Renal cortical epithelial cell (primary cell): ENCODE measurements at regions not wholly inside any gene's neighbourhood (a gene's known extent, or its start where the extent isn't known, plus 50 kb on each side); places are given as distances from the start of the nearest gene placed in this dataset.
A peak's percentile ranks its signal among the peaks of the same experiment; 100 is the strongest.

Experiments used
- DNase-seq: peaks from one replicate; pipeline ENCODE4 v3.0.0-alpha.2; 2011; ENCODE audit warnings: low read depth

DNA sequence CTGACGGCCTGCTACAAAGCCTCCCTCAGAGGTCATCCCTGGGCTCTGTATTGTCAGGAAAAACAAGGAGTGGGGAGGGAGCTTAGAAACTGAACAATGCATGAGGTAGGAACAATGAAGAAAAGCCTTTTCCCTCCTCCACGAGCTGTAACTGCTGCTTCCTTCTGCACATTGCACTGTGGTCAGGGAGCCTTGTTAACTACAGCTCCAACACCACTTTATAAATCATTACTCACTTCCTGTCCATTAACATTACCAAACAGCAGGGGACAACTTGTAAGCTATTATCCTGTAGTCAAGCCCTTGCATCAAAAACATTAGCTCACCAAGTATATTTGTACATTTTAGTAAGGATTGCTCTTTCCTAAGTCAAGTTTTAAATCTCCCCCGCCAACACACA is 336.0 kb upstream of the NR5A2 start:
- DNase-seq, result peak; percentile 96

DNA sequence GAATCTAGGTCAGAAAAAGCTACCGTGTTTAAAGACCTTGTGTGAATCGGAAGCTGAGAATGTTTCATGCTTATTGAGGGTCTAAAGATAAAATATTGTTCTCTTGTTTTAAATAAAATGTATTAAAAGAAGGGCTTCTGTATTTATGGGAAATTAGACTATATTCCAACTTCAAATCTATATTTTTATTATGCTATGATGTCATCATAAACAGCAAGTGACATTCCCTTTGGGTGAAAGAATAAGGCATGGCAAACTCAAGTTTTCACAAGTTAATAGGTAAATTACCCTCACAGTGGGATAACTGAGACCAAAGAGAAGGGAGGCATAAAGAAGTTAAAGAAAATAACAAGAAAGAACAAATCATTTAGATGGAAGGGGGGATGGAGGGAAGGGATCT is 333.8 kb upstream of the NR5A2 start:
- DNase-seq, result no peak

DNA sequence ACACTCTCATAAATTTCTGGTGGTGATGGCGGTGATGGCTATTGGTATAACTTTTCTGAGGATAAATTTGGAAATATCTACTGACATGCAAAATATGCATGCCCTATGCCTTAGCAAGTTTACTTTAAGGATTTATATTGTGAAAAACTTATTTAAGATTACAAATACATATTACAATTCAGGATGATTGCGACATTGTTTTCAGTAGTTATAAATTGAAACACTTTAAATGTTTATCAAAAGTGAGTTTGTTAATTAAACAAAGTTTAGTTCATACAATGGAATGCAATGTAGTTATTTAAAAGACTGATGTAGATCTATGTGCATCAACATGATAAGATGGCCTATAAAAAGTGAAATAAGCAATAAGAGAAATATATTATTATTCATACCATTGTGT is 331.3 kb upstream of the NR5A2 start:
- DNase-seq, result no peak

DNA sequence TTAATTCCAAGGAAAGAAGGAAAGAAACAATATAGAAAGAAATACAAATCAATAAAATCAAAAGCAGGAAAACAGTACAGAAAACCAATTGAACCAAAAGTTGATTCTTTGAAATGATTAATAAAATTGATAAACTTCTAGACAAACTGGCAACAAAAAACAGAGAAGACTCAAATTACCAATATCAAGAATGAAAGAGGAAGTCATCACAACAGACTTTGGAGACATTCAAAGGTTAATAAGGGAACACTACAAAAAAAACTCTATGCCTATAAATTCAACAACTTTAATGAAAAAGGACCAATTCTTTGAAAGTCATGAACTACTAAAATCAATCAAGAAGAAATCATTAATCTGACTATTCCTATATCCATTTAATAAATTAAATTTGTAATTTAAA is 329.3 kb upstream of the NR5A2 start:
- no peak for DNase-seq

DNA sequence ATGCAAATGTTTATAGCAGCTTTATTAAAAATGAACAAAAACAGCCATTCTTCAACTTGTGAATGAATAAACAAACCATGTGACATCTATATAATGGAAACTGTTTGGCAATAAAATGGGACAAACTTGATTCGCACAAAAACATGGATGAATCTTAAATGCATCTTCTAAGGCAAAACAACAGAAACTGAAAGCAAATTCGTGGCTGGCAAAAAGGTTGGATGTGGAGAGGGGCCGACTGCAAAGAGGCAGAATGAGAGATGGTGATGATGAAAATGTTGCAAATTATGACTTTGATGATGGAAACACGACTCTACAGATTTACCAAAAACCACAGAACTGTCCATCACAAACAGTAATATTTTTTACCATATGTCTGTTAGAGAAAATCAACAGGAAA is 327.0 kb upstream of the NR5A2 start:
- DNase-seq, result no peak

DNA sequence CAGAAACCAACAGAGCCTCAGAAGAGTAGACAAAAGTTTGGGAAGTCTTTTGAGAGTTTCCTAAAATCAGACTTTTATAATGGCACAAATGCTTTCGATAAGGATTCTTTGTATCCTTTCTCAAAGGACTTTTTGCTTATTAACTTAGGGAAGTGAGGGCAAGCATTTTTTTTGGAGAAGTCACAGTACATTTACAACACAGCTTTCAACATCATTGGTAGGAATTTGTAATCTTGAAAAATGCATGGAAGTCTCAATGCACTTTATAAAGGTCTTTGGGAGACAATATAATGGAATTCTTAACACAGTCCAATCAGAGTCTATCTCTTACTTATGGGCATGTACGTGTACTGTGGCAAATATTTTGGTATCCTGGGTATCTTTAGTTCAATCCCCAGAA is 325.8 kb upstream of the NR5A2 start:
- no peak for DNase-seq

DNA sequence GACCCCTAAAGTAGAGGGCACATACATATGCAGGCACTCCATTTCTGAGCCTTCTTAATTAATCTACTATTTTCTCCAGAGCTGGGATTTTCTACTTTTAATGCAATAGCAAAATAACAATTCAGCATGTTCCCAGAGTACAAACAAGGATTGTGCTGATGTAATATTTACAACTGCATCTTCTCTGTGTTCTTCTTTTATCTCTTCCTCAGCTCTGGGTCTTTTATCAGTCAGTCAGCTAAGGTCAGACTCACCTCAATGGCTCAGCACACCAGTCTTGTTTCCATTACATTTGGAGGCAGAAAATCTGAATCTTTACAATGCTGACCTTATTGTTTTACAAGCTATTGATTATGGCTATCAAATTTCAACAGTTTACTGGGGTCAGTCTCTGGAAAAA is 323.3 kb upstream of the NR5A2 start:
- DNase-seq, result no peak

DNA sequence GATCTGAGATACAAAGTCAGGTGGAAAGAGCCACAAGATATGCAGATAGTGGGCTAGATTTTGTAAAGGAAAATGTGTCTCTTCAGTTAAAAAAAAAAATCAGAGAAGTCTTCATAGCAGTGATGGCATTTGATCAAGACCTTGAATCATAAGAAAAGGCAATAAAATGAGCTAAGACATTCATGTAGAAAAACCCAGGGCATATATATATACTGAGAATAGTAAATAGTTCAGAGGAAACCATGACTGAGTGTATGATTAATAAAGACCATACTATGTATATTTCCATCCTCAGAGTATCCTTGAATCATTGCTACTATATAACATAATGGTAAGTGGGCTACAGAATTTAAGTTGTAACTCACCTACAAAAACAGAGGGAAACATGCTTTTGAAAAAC is 321.7 kb upstream of the NR5A2 start:
- no peak for DNase-seq

DNA sequence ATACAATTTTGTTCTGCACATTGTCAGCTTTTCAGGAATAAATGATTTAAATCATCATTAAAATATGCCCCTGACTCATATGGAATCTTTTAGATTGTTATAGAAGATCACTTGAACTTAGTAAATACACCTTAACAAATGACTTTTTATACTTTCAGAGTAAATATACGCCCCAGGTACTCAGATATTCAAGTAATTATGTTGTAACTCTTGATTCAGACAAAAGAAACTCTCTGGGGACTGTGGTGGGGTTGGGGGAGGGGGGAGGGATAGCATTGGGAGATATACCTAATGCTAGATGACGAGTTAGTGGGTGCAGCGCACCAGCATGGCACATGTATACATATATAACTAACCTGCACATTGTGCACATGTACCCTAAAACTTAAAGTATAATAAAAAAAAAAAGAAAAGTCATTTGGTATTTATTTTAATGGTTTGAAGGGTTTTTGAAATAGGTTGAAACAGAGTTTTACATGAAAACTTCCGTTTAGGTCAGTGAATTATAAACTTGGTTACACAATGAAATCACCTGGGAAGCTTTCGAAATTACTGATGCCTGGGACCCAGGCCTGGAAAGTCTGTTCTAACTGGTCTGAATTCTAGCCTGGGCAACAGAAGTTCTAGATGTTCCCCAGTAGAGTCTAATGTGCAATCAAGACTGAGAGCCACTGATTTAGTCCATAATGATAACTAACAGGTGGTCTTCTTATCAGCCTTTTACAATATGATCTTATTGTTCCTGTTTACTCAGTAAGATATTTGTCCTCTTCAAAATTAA is 320.5 kb upstream of the NR5A2 start:
- peak; percentile 10 for DNase-seq

DNA sequence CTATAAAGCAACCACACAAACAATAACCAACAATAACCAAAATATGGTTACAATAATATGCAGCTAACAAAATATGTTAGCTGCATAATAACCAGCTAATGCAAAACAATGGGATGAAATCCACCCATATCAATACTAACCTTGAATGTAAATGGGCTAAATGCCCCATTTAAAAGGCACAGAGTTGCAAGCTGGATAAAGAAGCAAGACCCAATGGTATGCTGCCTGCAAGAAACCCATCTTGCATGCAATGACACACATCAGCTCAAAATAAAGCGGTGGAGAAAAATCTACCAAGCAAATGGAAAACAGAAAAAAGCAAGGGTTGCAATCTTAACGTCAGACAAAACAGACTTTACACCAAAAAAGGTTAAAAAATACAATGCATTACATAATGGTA is 316.5 kb upstream of the NR5A2 start:
- no peak for DNase-seq

DNA sequence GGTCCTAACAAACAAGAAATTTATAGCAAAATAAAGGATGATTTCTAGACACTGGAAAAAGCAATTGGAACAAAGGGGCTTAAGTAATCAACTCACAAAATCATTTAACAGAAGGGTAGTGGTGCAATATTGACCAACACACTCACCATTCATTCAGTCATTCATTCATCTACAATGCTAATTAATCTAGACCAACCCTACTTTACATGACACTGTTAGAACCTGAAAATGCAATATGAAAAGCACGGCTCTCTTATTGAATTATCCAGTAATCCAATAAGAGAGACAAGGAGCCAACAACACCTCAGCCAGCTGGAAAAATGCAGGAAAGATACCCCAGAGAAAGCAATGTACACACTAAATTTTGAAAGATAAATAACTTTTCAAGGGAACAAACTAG is 310.8 kb upstream of the NR5A2 start:
- DNase-seq, result no peak

DNA sequence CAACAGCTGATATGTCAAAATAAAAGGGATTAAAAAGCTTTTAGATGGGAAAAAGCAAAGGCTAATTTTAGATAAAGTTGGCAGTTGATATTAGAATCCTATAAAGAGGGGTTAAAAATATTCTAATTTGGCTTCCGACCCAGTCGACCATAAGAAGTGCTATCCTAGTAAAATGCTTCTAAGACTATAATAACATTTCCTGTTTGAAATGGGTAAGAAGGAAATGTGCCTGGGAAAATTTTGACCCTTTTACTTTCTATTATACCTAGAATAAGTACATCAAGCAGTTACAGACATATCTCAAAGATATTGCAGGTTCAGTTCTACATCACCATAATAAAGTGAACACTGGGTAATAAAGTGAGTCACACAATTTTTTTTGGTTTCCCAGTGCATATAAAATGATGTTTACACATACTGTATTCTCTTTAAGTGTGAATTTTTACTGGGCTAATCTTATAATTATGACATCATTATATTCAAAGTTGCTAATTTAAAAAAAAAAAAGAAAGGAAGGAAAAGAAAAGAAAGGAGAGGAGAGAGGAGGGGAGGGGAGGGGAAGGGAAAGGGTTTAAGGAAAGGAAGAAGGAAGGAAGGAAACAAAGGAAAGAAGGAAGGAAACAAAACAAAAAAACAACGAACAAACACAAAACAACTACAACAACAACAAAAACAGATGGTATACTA is 308.2 kb upstream of the NR5A2 start:
- no peak for DNase-seq

DNA sequence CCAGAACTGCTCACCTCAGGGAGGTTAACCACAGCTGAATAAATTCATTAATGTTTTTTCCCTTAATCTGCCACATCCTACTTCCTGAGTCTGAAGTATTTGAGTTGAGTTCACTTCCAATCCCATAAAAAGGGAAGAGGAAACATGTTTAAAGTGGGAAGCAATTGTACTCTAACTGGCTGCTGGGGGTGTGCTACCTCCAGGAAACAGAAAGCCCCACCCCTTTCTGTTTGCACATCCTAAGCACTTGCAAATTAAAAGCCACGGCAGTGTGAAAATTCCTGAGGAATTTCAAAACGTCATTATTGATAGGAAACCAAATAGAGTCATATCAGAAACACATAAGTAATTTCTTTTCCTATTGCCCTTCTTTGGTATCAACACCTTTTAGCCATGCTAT is 307.0 kb upstream of the NR5A2 start:
- peak; percentile 41 for DNase-seq

DNA sequence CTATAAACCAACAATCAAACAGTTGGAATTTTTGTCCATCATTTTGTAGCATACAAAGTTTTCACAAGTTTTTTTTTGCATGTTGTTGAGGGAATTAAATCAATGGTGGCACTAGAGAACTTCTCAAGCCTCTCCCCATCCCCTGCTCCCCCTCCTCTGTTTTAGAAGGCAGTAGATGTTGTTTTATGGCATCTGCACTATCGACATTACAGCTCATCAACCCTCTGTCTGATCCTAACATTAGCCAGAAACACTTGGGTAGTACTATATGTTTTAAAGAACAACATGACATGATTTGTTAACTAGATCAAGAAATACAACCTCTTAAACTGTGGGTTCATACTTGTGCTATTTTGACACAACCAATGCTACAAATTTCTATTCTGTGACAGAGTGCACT is 306.5 kb upstream of the NR5A2 start:
- no peak for DNase-seq

DNA sequence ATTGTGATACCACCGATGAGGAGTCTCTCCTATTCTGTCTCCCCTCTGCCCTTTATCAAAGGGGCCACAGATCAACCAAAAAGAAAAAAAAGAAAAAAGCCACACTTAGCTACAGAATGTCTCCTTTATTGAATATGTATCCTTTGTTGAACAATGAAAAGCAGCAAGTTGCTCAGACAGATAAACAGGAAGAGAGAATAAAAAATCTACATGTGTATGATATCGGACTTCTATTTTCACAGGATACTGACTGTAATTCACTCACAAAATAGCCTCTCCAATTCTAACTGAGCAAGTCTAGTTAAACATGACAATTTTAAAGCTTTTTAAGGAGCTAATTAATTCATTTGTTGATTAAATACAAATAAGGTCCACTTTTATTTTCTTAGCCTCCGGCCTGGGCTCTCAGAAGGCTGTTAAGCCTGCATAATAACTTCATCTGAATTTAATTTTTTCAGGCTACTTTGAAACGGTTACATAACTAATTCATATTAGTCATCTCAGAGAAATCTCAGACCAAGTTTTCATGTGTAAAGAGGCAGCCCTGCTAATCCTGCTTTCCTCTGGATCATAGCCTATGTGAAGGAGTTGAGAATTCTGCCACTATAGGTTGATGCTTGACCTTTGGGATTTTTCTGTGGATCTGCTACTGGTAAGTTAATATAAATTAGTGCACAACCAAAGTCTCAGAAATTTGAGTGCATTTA is 304.1 kb upstream of the NR5A2 start:
- peak; percentile 51 for DNase-seq

DNA sequence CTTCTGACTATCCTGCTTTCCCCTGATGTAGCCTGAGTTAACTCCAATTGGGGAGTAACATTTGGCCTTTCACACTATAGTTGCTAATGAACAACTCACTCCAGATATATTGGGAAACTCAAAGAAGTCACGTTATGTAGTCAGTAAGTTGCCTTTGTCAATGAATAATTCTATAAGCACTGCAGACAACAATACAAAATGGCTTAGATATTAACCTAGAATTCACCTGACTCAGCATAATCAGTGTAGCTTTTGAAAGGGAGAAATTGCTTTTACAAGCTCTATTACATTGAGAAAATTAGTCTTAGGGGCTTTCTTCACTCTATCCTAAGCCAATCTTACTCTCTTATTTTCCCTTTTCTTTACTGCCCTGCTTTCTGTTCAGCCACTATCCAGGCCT is 303.5 kb upstream of the NR5A2 start:
- DNase-seq, result peak; percentile 87

DNA sequence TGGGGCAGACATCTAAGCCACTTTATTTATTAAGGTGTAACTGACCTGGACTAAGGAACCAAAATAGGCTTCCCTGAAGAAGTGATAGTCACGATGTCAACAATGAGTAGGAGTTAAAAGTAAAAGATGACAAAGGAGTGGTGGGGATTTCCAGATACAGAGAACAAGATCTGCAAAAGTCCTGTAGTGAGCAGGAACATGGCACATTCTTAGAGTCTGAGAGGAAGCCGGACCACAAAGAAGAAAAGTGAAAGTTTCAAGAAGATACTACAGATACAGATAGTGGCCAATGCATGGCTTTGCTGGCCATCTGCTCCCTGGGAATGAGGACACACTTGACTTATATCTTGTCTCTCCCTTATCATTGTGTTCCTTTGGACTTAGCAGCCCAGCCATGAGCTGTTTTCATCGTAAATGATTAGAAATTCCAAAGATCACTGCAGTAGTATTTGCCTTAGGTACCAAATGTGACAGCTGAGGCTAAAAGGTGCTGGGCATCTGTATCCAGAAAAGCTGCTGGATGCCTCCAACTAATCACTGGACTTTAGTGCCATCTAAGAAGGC is 302.4 kb upstream of the NR5A2 start:
- no peak for DNase-seq

DNA sequence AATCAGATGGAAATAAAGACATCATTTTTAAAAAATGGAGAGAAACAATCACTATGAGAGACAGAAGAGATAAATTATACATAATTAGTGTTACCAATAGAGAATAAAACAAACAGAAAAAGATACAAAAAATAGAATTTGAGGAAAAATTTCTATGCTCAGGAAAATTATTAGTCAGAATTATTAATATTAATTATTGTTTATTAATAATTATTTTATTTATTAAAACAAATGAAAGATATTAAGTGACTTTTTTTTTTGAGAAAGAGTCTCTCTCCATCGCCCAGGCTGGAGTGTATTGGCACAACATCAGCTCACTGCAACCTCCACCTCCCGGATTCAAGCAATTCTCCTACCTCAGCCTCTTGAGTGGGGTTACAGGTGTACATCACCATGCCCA is 299.8 kb upstream of the NR5A2 start:
- no peak for DNase-seq

DNA sequence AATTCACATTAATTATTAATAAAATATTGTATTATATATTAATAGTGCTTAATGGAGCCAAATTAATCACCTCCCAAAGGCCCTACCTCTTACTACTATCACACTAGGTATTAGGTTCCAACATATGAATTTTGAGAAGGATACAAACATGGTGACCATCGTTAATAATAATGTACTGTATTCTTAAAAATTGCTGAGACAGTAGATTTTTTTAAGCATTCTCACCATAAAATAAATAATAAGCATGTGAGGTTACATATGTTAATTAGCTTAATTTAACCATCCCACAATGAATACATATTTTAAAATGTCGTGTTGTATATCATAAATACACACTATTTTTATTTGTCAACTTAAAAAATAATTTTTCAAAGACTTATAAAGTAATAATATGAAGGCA is 299.2 kb upstream of the NR5A2 start:
- no peak for DNase-seq

DNA sequence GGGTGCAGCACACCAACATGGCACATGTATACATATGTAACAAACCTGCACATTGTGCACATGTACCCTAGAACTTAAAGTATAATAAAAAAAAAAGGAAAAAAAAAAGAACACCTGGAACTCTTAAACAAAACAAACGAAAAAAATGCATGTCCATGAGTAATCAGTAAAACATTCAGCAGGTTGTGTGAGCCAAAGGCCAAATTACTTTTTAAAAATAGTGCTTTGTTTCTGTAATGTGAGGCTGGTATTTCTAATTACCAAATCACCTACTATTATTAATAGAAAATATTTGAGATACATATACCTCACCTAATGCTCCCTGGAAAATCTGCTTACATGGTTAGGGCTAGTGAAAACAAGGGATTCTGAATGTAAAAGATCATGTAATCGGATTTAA is 294.4 kb upstream of the NR5A2 start:
- peak; percentile 83 for DNase-seq

DNA sequence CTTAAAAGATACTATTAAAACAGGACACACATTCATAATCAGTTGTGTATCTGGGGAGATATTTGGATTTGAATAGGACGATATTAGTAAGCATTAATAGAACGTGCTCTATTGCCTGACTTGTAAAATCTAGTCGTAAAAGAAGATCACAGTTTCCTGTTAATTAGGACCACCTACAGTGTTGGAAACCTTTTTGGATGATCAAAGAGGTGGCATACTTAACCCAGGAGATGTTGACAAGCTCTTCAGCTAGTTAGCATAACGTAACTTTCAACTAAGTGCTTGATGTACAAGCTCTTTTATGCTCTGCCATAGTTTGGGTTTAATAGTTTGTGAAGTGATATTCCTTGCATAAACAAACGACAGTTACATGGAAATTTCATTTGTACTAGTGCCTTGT is 293.3 kb upstream of the NR5A2 start:
- no peak for DNase-seq

DNA sequence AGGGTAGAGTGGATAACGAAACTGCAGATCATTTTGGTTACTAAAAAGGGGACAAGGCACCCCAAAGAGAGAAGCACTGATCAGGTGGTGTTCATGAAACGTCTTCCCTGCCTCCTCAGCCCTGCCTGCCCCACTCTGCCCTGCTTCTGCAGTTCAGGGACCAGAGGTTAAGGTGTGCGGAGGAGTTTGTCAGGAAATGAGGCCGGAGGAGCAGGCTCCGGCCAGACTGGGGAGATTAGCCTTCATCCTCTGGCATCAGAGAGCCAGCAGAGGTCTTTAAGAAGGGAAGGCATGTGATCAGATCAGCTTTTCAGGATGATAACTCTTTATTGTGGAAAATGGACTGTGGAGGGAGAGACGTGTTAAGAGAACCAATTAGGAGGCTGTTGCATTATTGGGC is 291.9 kb upstream of the NR5A2 start:
- no peak for DNase-seq

DNA sequence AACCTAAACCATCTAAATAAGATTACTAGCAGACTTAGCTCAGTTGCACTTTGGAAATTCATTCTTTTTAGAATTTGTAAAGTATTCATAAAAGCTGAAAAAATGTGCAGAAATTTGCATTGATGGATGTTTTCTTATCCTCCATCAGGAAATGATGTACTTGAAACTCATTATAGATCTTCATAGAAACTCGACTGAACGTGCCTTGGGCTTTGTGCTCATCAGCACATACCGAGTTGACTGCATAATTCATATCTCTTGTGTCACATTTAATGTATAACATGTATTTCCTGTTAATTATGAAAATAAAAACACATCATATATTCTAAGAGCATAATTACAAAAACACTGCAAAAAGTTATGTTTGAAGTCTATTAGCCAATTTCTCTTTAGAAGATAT is 290.9 kb upstream of the NR5A2 start:
- DNase-seq, result no peak
